Suprapubic skin (tissue), 4 donors: ENCODE measurements at regions not wholly inside any gene's neighbourhood (a gene's known extent, or its start where the extent isn't known, plus 50 kb on each side); places are given as distances from the start of the nearest gene placed in this dataset.

Experiments used
- DNase-seq, 2 donors: peaks; one replicate each; pipeline ENCODE4 v3.0.0-alpha.2; 2019; ENCODE audit warnings: low spot score in 2 of 2
- H3K27ac ChIP-seq: fragments of 200-600 bp; sonication (generic); one replicate; pipeline ENCODE4 v1.5.1; 2019
- H3K27me3 ChIP-seq: fragments of 200-600 bp; sonication (generic); one replicate; pipeline ENCODE4 v1.5.1; 2019
- H3K36me3 ChIP-seq: fragments of 200-600 bp; sonication (generic); one replicate; pipeline ENCODE4 v1.5.1; 2019
- H3K4me1 ChIP-seq: fragments of 200-600 bp; sonication (generic); one replicate; pipeline ENCODE4 v1.5.1; 2019
- H3K4me3 ChIP-seq: fragments of 200-600 bp; sonication (generic); one replicate; pipeline ENCODE4 v1.5.1; 2019; ENCODE audit warnings: mild to moderate bottlenecking
- H3K9me3 ChIP-seq: fragments of 200-600 bp; sonication (generic); one replicate; pipeline ENCODE4 v1.5.1; 2019
- CTCF ChIP-seq, 2 donors: fragments of 200-600 bp in 1 of 2; fragments of 450-650 bp in 1 of 2; sonication (generic) in 1 of 2; IDR thresholded peaks; one replicate each; pipeline ENCODE4 v1.5.1; 2016 to 2019; ENCODE audit warnings: antibody characterized with exemption in 2 of 2, mild to moderate bottlenecking in 1 of 2, moderate library complexity in 1 of 2
- EP300 ChIP-seq: sonication (generic); formaldehyde crosslinking; IDR thresholded peaks from one replicate; pipeline ENCODE4 v1.6.1; 2017; ENCODE audit warnings: antibody characterized with exemption
- POLR2A ChIP-seq, 2 donors: fragments of 450-650 bp; IDR thresholded peaks; one replicate each; pipeline ENCODE4 v1.6.1; 2017; ENCODE audit warnings: antibody characterized with exemption in 2 of 2, mild to moderate bottlenecking in 2 of 2, moderate library complexity in 2 of 2
- POLR2AphosphoS5 ChIP-seq, 3 donors: sonication (generic); formaldehyde crosslinking; IDR thresholded peaks; one replicate each; pipeline ENCODE4 v1.6.1; 2017; ENCODE audit warnings: antibody characterized with exemption in 3 of 3
- WGBS: methylation state at CpG from one replicate; pipeline ENCODE4 v1.1.5; 2018; 5-methylcytosine and 5-hydroxymethylcytosine counted together

GRCh38 chr20:63121246-63121645 is 94.7 kb downstream of the YTHDF1 start:
- DNase-seq = peak in 1 of 2 donors; percentile 47
- no peak for TF ChIP-seq EP300
- no peak for TF ChIP-seq CTCF (IDR thresholded peaks at IDR 0.05)
- TF ChIP-seq POLR2AphosphoS5 (IDR thresholded peaks at IDR 0.05) = no peak
- no peak for TF ChIP-seq POLR2A (IDR thresholded peaks at IDR 0.05)
- 82% methylated on average over 6 of the region's 15 CpGs for WGBS
- Histone ChIP-seq H3K4me1 (no peaks in the 10 kb centered on the region), H3K36me3 (no peaks in the 10 kb centered on the region), H3K27ac (no peak overlapping the region), H3K9me3 (no peaks in the 10 kb centered on the region), H3K27me3 (peaks cover 75% of the 10 kb centered on the region), H3K4me3 (no peak overlapping the region)

DNA sequence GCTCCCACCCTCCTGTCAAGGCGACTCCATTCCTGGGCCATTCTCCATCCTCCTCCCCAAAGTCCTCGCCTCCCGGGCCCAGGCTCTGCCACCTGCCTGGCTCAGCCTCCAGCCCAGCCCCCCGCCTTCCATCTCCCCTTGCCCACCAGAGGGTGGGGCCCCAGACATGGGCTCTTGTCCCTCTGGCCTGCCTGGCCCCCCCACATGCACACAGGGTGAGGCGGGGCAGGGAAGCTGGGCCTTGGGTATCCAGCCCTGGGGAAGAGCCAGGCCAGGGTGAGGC is 95.2 kb downstream of the YTHDF1 start:
- Histone ChIP-seq H3K4me1 (no peaks in the 10 kb centered on the region), H3K27me3 (peaks cover 77% of the 10 kb centered on the region), H3K36me3 (no peaks in the 10 kb centered on the region), H3K27ac (no peak overlapping the region), H3K4me3 (no peak overlapping the region), H3K9me3 (no peaks in the 10 kb centered on the region)
- 61% methylated on average over 5 of the region's 5 CpGs for WGBS
- DNase-seq = peak in 1 of 2 donors; percentile 71
- no peak for TF ChIP-seq CTCF (IDR thresholded peaks at IDR 0.05)
- TF ChIP-seq POLR2AphosphoS5 (IDR thresholded peaks at IDR 0.05) = no peak

GRCh38 chr20:63119963-63120807 is 95.7 kb downstream of the YTHDF1 start:
- peak in 1 of 2 donors; percentile 74 for DNase-seq
- Histone ChIP-seq H3K9me3 (no peaks in the 10 kb centered on the region), H3K4me1 (no peaks in the 10 kb centered on the region), H3K27ac (no peak overlapping the region), H3K27me3 (peaks cover 77% of the 10 kb centered on the region), H3K36me3 (no peaks in the 10 kb centered on the region), H3K4me3 (no peak overlapping the region)
- TF ChIP-seq POLR2AphosphoS5 (IDR thresholded peaks at IDR 0.05) (no peak), POLR2A (IDR thresholded peaks at IDR 0.05) (no peak), CTCF (IDR thresholded peaks at IDR 0.05) (no peak), EP300 (no peak)
- WGBS = 61% methylated on average over 7 of the region's 22 CpGs

DNA sequence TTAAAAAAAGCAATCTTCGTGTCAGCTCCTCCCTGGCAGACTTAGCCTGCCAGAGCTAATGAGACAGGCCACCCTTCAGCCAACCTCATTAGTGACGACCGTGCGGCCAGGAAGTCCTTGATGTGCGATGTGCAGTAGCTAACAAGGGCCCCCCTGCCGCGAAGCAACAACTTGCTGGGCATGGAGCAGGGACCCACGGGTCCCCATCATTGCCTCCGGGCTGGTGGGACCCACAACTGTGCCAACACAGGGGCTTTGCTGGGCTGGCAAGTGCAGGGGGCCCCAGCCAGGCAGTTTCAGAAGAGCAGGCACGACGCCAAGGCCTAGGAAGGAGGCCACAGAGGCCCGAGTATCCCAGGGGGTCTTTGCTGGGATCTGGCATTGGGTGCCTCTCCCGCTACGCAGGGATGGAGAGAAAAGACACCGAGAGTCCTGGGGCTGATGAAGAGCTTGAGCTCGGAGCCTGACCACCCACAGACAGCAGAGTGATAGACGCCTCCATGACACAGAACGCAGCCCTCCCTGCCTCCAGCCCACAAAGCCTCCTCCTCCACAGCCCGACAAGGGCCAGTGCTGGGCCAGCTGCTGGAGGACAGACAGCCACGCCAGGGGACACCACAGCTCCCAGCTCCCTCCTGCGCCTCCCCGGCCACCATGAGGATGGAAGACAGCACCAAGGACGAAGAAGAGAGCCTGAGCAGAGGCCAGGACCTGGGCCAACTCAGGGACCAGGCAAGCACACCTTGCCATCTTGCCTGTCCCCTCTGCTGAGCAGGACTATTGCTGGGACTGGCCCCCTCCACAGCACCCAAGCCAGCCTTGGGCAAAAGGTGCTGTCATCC is 96.6 kb downstream of the YTHDF1 start:
- WGBS = 54% methylated on average over 12 of the region's 23 CpGs
- no peak for DNase-seq
- Histone ChIP-seq H3K4me3 (no peak overlapping the region), H3K36me3 (no peaks in the 10 kb centered on the region), H3K4me1 (no peaks in the 10 kb centered on the region), H3K27me3 (peaks cover 77% of the 10 kb centered on the region), H3K27ac (no peak overlapping the region), H3K9me3 (no peaks in the 10 kb centered on the region)
- TF ChIP-seq EP300 (no peak), POLR2A (IDR thresholded peaks at IDR 0.05) (no peak), CTCF (IDR thresholded peaks at IDR 0.05) (no peak), POLR2AphosphoS5 (IDR thresholded peaks at IDR 0.05) (no peak)
